HepG2 (cell line): ENCODE measurements at regions not wholly inside any gene's neighbourhood (a gene's known extent, or its start where the extent isn't known, plus 50 kb on each side); places are given as distances from the start of the nearest gene placed in this dataset.

Experiments
- ATAC-seq: fragments of 200-7000 bp; cut with Tn5 transposase; 3 replicates; pipeline ENCODE4 v1.9.1; 2020; ENCODE audit warnings: mild to moderate bottlenecking, moderate library complexity
- BruUV-seq: library from RNA; stranded (reverse); fragments of 400-500 nt; replicated peaks from 2 replicates; lab custom pipeline; 2021; lab: Mats Ljungman, UMichigan
- CTCF ChIA-PET: fragments of 300-600 bp; formaldehyde crosslinking; extraction: SDS; loops from one replicate; lab custom pipeline; 2021; ENCODE audit warnings: low total read pairs, inconsistent platforms, low intra/inter-chr PET ratio; lab: Yijun Ruan, JAX
- POLR2A ChIA-PET: fragments of 350-600 bp; sonication (Branson Sonifier 250); formaldehyde crosslinking; loops from one replicate; lab custom pipeline; 2020; ENCODE audit warnings: antibody characterized with exemption, inconsistent platforms; lab: Yijun Ruan, JAX
- DNase-seq: peaks from one replicate; pipeline ENCODE4 v3.0.0-alpha.2; 2015; ENCODE audit warnings: low spot score
- FAIRE-seq: peaks from 3 replicates; lab custom pipeline; 2011; peaks lifted over from hg19 to GRCh38; lab: Jason Lieb, UNC
- H2AFZ ChIP-seq: one replicate; pipeline ENCODE4 v1.6.1; 2011; ENCODE audit warnings: low read length, inconsistent platforms
- H3K27ac ChIP-seq: fragments of 300-600 bp; 3 replicates; pipeline ENCODE4 v1.8.0; 2011; ENCODE audit warnings: mixed run types, mild to moderate bottlenecking, mixed read lengths, low read length, inconsistent platforms; ENCODE audit not compliant: insufficient read depth; ENCODE audit errors: extremely low read length
- H3K27me3 ChIP-seq, 2 experiments: fragments of 200-600 bp in 1 of 2; 2 replicates in 1 of 2; 3 replicates in 1 of 2; pipeline versions ENCODE4 v1.6.0 to v1.8.0; 2011; ENCODE audit warnings: low read length in 2 of 2, mild to moderate bottlenecking in 2 of 2, moderate library complexity in 2 of 2, inconsistent platforms in 1 of 2; ENCODE audit not compliant: insufficient read depth in 2 of 2, control insufficient read depth in 1 of 2
- H3K36me3 ChIP-seq, 2 experiments: fragments of 200-600 bp in 1 of 2; replicated peaks in 1 of 2; 2 replicates in 1 of 2; 3 replicates in 1 of 2; pipeline versions ENCODE4 v1.5.1 to v1.8.0; 2011; ENCODE audit warnings: low read length in 2 of 2, inconsistent platforms in 1 of 2; ENCODE audit not compliant: insufficient read depth in 2 of 2, control insufficient read depth in 1 of 2
- H3K4me1 ChIP-seq: 2 replicates; pipeline ENCODE4 v1.5.1; 2012; ENCODE audit warnings: low read length, inconsistent platforms; ENCODE audit not compliant: insufficient read depth
- H3K4me2 ChIP-seq: 2 replicates; pipeline ENCODE4 v1.6.0; 2011; ENCODE audit warnings: low read depth, low read length, inconsistent platforms
- H3K4me3 ChIP-seq, 3 experiments: fragments of 200-600 bp in 1 of 3; sonication (generic), shearing (Covaris generic) in 1 of 3; replicated peaks in 1 of 3; 2 replicates each; pipeline ENCODE4 v1.5.1; 2011 to 2016; ENCODE audit warnings: low read length in 3 of 3, inconsistent platforms in 2 of 3, low read depth in 2 of 3, mild to moderate bottlenecking in 2 of 3, control low read depth in 1 of 3, mixed read lengths in 1 of 3; ENCODE audit not compliant: insufficient read depth in 1 of 3
- H3K79me2 ChIP-seq: one replicate; pipeline ENCODE4 v1.6.1; 2011; ENCODE audit warnings: low read length, inconsistent platforms; ENCODE audit not compliant: insufficient read depth
- H3K9ac ChIP-seq: 2 replicates; pipeline ENCODE4 v1.6.0; 2011; ENCODE audit warnings: mild to moderate bottlenecking, low read depth, low read length, inconsistent platforms; ENCODE audit not compliant: insufficient read depth
- H3K9me3 ChIP-seq: 2 replicates; pipeline ENCODE4 v1.5.1; 2012; ENCODE audit warnings: mild to moderate bottlenecking, low read length
- H4K20me1 ChIP-seq: 2 replicates; pipeline ENCODE4 v1.6.0; 2011; ENCODE audit warnings: inconsistent platforms, mild to moderate bottlenecking, low read length, moderate library complexity; ENCODE audit not compliant: insufficient read depth
- ELF4 ChIP-seq: sonication (generic); formaldehyde crosslinking; IDR thresholded peaks from 2 replicates; pipeline ENCODE4 v1.5.0; 2020; ENCODE audit warnings: missing genetic modification reagents, mild to moderate bottlenecking, moderate library complexity, borderline replicate concordance
- IRF9 ChIP-seq: sonication (generic); formaldehyde crosslinking; IDR thresholded peaks from 2 replicates; pipeline ENCODE4 v1.8.0; 2022; ENCODE audit warnings: missing genetic modification reagents, mild to moderate bottlenecking, borderline replicate concordance
- MIER2 ChIP-seq: IDR thresholded peaks from 2 replicates; pipeline ENCODE4 v1.6.1; 2016; ENCODE audit warnings: missing biosample characterization, missing genetic modification reagents
- MNT ChIP-seq: fragments of 450-650 bp; IDR thresholded peaks from 2 replicates; pipeline ENCODE4 v1.6.1; 2016
- RFX1 ChIP-seq: fragments of 450-650 bp; IDR thresholded peaks from 2 replicates; pipeline ENCODE4 v1.6.1; 2017
- ZNF878 ChIP-seq: sonication (generic); formaldehyde crosslinking; IDR thresholded peaks from 2 replicates; pipeline ENCODE4 v1.8.1; 2023; ENCODE audit warnings: mild to moderate bottlenecking, missing genetic modification reagents, moderate library complexity
- WGBS: methylation state at CpG from one replicate; pipeline ENCODE4 v1.1.6; 2017; ENCODE audit warnings: low lambda C conversion rate; 5-methylcytosine and 5-hydroxymethylcytosine counted together
- in situ Hi-C: cut with HindIII; loops from 2 replicates; pipeline ENCODE4 v1.10.0; 2017; ENCODE audit warnings: low pct_unique_long_range_greater_than_20kb; ENCODE audit not compliant: extremely low pct_ligation_motif_present
- intact Hi-C: fragments of 100-400 bp; cut with micrococcal nuclease; formaldehyde crosslinking; loops from one replicate; pipeline ENCODE4 v1.10.0; 2022; ENCODE audit not compliant: unreplicated experiment

GRCh38 chr12:42957561-42958290 lies 368.2 kb upstream of the PRICKLE1 start:
- Histone ChIP-seq H3K79me2 (no peaks in the 10 kb centered on the region), H2AFZ (no peak overlapping the region)
- no TSS peak for BruUV-seq
- TF ChIP-seq MIER2 (CRISPR knock-in tag) (no peak), IRF9 (no peak), RFX1 (no peak), ELF4 (CRISPR knock-in tag) (no peak), ZNF878 (CRISPR knock-in tag) (no peak), MNT (no peak)
- TF ChIP-seq, all 625 proteins: peak for 0
- H3K27me3 ChIP-seq, result no peaks in the 10 kb centered on the region
- H3K36me3 ChIP-seq, result no peaks in the 10 kb centered on the region
- no peak overlapping the region for H3K27ac ChIP-seq
- H3K4me3 ChIP-seq, result no peak overlapping the region
- no peaks in the 10 kb centered on the region for H4K20me1 ChIP-seq
- no peak overlapping the region for H3K4me2 ChIP-seq
- FAIRE-seq (no peak), ATAC-seq (no peak), DNase-seq (no peak)
- no peaks in the 10 kb centered on the region for H3K4me1 ChIP-seq
- CTCF ChIA-PET, result no interaction called here
- H3K9ac ChIP-seq, result no peak overlapping the region
- POLR2A ChIA-PET, result no interaction called here
- intact Hi-C loops (no loop called here), in situ Hi-C loops (no loop called here)
- no peaks in the 10 kb centered on the region; the same call in 1 of the 2 replicates for H3K9me3 ChIP-seq
- WGBS, result 37% methylated on average over 1 of the region's 1 CpG
